HG02840 (cell line): ENCODE measurements at regions not wholly inside any gene's neighbourhood (a gene's known extent, or its start where the extent isn't known, plus 50 kb on each side); places are given as distances from the start of the nearest gene placed in this dataset.

Experiments
- ATAC-seq: cut with Tn5 transposase; IDR thresholded peaks from one replicate; pipeline ENCODE4 v1.9.1; 2021; ENCODE audit warnings: mild to moderate bottlenecking, moderate library complexity, moderate number of reproducible peaks; ENCODE audit not compliant: unreplicated experiment, low FRiP score

DNA sequence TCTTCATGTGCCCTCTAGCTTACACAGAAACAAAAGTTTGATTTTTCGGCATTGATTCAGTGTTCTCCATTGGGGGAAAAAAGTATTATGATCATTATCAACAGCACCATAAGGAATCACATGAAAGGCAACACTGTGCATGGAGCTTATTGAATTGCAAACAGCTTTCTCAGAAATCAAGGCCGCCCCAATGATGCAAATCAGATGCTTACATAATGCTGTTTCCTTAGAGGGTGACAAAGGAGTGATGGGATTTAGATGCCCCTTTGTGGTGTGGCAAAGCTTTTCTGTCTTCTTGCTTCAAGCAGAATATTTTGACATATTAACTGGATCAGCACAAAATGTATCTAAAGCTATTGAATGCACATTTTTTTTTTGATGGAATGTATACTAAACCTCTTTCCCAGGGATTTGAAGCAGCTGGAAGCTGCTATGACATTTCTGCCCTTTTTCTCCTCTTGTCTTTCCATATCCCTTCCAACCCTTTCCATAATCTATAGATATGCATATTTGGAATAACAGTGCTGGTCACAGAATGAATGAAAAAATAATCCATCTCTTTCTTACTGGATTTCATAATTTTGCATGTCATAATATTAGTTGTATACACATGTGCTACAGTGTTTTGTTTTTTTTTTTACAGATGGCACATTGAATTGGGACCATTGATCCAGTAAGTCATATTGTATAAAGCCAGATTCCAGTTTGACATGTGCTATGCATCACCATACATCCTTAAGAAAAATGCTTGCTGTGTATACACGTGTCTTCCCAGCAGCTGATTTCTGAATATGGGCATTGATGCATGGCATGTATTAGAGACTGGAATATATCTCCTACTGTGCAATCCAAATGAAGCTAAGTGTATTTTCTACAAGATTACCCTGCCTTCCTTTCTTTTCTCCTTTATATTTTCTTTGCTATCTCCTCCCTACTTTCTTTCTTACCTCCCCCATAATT lies 259.7 kb upstream of the DCN start:
- ATAC-seq = no peak

- ATAC-seq = no peak
These were observed 258.6 kb upstream of the DCN start for GRCh38 chr12:91441246-91441645.

- ATAC-seq = no peak
These were observed 251.5 kb upstream of the DCN start for GRCh38 chr12:91434081-91434480.

DNA sequence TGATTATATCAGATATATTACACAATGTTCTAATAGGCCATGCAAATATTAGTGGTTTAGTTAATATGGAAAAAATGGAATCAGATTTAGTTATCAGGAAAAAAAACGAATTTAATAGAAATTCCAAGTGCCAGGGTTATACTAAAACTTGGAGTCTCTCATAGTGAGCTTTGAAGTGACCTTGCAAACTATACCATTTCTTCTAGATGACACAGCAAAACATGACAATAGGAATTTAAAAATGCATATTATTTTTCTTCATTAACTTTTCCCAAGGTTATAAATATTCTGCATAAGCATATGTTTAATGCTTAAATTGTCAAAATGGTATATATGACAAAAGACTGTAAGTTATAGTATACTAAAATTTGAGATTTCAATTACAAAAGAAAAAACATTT lies 250.1 kb upstream of the DCN start:
- no peak for ATAC-seq

- no peak for ATAC-seq
These were observed 249.5 kb upstream of the DCN start for GRCh38 chr12:91432089-91432488.

DNA sequence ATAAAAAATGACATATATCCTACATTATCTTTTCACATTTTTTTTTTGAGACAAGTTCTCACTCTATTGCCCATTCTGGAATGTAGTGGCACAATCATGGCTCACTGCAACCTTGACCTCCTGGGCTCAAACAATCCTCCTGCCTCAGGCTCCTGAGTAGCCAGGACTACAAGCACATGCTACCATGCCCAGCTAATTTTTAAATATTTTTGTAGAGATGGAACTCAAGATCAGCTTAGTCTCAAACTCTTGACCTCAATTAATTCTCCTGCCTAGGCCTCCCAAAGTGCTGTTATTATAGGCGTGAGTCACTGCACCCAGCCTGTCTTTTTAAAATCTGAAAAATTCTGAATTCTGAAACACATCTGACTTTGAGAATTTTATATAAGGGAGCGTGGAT lies 241.9 kb upstream of the DCN start:
- ATAC-seq = no peak

- no peak for ATAC-seq
These were observed 241.1 kb upstream of the DCN start for GRCh38 chr12:91423693-91424050.

DNA sequence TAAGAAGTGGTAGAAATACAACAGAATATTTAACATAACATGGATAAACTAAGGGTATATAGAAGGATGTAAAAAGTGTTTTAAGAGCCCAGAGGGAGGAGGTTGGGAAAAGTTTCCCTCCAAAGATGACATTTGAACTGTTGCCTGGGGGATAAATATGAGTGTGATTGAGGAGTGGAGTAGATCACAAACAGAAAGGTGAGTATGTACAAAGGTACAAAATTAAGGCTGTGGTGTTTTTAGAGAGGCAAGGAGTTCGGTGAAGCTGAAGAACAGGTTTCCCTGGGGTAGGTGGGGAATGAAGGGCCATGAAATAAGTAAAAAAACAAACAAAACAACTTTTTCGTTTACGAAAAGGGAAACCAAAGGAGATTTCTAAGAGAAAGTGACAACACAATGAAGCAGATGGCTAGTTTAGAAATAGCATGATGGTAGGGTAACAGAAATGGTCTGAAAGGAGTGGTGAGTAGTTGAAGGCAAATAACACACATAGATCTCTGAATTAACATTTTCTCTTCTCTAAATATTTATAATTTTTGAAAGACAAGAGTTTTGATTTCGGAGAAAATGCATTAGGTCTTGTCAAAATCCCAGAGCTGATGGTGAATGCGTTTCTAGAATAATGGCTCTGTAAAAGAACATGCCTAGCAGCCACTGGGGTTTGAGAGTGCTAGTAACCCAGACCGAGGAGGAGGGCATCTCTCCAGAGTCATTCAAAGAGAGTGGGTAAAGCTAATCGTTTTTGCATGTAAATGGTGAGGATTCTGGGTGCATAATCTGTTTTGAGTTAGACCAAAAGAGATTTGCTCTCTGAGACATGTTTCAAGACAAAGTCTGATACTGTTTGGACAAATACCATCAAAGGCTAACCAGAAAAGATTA lies 240.4 kb upstream of the DCN start:
- ATAC-seq = no peak

GRCh38 chr12:91422127-91422526 lies 239.5 kb upstream of the DCN start:
- ATAC-seq = no peak

DNA sequence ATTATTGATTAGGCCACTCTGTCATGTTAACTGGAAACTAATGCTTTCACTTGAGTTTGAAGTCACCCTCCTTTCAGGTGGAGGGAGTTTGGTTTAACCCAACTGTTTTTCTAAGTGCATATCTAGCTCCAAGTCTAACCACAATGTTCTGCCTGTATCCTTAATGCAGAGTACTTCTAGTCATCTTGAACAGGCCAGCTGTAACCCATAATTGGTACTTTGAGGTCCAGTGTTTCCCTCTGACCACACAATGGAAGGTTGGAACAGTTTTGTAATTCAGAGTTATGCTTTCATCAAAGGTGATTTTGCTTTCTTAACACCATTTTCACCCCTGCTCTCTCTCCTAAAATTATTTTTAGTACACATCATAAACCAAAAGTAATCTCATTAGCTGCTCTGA lies 237.2 kb upstream of the DCN start:
- ATAC-seq = no peak

DNA sequence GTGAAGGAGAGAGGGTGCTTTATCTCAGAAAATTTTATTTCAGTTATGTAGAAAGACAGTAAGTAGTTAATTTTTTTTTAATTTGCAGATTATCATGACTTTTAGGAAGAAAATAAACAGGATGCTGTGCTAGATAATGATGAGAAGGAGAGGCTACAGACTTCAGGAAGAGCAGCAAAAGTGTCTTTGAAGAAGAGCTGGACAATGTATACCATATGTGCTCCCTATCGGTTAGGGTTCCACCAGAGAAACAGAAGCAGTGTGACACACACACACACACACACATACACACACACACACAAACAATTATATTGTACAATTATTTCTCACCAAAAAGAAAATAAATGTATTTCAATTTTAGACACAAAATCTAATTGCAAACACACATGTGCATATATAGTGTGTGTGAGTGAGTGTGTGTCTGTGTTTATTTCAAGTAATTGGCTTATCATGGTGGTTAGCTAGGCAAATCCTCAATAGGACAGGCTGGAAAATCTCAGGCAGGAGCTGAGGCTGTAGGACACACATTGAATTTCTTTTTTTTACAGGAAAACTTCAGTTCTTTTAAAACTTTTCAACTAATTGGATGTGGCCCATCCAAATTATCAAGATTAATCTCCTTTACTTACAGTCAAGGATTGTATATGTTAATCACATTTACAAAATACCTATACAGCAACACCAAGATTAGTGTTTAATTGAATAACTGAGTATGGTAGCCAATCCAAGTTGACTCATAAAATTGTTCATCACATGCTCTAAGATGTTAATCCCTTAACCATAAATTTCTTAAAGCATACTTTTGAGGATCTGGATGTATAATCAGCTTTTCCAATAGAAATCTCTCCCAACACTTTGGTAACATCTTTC lies 235.8 kb upstream of the DCN start:
- no peak for ATAC-seq

DNA sequence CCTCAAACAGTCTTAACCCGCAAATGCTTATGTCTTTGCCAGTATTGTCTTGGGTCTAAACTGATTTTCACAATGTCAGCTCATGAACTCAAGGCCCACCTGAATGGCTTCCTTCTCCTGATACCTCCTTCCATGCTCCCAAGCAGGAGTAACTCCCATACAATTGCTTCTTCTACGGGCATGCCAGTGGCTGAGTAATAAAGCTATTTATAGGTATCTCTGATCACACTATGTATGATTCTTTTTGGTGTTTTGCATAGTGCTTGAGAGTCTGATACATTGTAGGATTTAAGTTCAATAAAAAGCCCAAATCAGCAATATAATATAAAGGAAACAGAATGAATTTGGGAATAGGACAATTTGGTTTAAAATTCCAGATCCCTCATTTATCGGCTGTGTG lies 235.0 kb upstream of the DCN start:
- ATAC-seq = no peak

DNA sequence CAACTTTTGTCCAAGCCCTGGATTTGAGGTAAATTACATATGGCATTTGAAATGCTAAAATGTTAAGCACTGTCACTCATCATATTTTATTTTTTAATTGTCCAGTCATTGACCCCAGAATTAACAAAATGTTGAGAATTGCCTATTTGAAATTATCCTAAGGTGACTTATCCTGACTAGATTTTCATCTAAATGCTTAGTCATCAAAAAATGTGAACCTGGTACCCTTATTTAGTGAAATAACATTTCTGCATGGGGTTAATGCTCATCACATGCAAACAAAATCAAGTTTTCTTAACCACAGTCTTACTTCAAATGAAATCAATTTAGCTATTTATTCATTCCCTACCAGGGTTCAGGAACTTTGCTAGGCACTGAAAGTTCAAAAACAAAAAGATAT lies 232.0 kb upstream of the DCN start:
- ATAC-seq = no peak

DNA sequence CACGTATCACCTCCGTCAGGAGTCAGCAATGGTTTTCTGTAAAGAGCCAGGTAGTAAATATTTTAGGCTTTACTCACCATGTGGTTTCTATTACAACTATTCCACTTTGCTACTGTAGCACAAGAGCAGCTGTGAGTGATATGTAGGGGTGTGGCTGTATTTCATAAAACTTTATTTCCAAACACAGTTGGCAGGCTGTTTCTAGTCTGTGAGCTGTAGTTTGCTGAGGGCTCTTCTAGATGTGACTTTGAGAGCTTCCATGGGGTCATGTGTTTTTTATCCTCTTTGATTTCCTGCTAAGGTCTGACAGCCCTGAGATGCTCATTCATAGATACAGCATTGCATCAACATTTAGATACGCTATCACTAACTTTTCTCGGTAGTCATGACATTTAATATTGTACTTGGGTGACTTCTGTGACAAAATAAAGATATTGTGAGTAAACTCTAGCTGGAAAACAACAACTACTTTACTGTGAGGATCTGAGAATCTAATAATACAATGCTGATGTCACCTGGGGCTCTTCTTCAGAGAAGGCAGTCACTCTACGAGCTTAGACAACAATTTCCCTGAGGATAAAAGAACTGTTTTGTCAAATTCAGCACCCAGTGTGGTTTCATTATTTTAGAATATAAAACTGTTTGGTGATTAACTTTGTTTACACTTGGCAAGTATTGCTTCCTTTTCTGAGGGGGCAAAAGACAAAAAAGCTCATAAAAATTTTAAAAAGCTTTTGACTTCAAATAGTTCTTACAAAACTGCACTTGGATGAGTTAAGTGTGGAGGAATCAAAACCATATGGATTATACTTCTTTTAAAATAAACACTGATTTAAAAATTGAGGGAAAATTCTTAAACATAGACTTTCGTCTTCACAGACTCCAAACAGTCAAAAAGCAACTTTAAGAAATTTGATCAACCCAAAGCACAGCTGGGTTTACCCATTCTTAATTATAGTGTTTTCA lies 231.2 kb upstream of the DCN start:
- no peak for ATAC-seq

DNA sequence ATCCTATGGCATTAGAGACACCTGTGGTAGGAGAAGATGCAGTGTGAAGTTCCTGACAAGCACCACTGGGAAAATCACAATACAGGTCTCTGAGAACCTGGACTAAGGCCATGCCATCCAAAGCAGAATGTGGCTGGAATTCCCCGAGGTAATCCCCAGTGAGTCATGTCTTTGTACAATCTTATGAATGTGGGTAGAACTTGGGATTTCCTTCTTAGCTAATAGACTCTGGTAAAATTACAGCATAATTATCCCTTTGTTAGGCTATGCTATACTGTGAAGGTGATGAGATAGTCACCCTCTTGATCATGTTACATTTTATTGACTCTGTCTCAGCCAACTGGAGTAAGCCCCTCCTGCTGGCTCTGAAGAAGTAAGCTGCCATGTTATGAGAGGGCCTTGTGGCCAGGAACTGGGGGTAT lies 224.3 kb upstream of the DCN start:
- no peak for ATAC-seq

- ATAC-seq = no peak
These were observed 221.8 kb upstream of the DCN start for GRCh38 chr12:91404441-91404840.

DNA sequence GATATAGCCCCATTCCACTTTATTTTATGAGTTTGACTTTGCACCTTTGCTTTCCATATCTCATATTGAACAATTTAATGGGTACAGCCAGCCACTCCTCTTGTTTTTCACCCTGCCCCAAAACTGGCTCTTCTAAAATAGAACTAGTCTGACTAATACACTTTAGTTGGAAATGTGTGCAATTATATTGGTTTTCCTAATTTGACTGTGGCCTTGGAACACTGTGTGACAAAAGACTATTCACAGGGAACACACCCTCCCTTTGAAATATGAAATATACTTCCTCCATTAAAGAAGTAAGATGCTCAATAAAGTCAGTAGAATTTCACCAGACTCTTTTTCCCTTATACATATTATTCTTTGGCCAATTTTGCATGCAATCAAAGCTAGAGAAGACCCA lies 218.6 kb upstream of the DCN start:
- no peak for ATAC-seq

DNA sequence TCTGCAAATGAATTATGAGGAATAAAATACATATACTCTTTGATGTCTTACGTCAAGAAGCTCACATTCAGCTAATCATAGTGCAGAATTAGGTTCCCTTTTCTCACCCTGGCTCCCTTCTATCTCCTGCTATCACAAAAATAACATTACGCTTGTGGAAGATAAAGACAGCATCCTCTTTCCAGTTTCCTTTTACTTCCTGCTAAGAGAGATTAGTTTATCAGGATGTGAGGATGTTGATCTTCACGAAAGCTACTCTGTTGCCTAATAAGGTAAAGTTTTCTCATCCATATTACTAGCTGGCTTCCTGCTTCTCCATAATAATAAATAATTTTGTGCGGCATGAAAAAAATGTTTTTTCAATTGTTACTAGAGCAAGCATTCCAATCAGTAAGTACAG lies 217.7 kb upstream of the DCN start:
- ATAC-seq = no peak

- no peak for ATAC-seq
These were observed 215.4 kb upstream of the DCN start for GRCh38 chr12:91397866-91398532.
